Fibroblast of skin of back (primary cell): ENCODE measurements at regions not wholly inside any gene's neighbourhood (a gene's known extent, or its start where the extent isn't known, plus 50 kb on each side); places are given as distances from the start of the nearest gene placed in this dataset.
"Not testable (repeated sequence)": the region's sequence is repeated elsewhere in the genome, so short reads cannot be mapped to it uniquely, and the experiment has no call there.

Experiments used
- DNase-seq: peaks from one replicate; pipeline ENCODE4 v3.0.0-alpha.2; 2013

DNA sequence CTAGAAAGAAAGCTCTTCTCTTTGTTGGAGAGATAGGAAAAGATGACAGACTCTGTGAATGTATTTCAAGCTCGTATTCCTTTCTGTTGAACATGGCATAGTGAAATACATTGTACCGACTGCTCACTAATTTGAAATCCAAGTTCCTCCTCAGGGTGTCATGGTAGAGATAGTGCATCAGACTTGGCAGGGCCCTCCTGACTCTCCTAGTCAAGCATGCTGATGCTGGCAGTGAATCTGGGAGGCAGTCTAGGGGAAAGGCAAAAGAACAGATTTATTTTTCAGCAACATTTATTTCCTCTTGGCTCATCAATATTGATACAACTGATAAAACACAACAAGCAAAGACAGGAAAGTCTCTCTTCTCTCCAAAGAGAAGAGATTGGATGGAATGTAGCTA, 356.3 kb upstream of the IRAK1BP1 start:
- no peak for DNase-seq

DNA sequence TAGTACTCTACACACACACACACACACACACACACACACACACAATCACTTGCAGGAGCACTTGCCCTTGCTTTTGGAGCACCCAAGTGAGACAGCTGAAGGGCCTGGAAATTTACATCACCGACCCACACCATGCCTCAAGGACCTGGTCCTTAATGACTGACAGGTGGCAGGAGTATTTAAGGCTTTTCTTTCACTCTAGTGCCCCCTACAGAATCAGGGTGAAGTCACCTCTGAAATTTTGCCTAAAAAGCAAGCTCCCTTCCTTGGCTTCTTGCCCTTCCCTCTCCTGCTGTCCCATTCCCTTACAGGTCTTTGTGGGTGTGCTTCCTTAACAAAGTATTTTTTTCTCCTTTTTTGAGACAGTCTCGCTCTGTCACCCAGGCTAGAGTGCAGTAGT, 353.5 kb upstream of the IRAK1BP1 start:
- no peak for DNase-seq

DNA sequence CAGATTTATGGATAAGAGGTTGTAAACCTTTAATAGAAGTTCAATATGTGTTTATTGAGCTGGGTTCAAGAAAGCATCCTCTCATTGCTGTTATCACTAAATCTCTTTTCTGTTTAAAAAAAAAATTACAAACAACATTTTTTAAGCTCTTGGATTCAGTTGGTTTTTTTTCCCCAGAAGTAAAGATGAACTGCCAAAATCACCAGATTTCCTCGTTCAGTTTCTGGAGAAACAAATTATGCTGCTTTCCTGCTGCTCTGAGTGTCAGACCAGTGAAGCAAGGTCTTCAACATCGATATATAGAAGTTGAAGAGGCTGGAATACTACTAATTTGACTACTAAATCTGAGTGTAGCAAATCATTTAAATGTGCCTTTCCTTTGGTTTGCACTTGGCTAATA, 352.1 kb upstream of the IRAK1BP1 start:
- DNase-seq: no peak

DNA sequence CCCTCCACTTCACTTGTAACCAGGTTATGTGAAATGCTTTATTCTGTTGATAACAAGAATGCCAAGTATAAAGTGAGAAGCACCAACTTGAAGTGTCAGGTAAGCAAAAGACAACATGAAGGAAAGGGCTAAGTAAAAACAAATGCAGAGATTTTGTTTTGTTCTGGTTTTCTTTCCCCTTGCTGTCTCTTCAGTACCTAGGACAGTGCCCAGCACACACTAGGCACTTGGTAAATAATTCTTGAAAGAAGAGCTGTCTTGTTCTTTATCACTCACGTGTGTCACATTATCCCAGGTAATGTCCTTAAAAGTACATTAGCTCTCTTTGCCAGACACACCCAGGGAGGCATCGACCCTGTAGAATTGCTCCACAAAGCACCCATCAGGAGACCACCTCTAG, 350.0 kb upstream of the IRAK1BP1 start:
- DNase-seq: no peak

DNA sequence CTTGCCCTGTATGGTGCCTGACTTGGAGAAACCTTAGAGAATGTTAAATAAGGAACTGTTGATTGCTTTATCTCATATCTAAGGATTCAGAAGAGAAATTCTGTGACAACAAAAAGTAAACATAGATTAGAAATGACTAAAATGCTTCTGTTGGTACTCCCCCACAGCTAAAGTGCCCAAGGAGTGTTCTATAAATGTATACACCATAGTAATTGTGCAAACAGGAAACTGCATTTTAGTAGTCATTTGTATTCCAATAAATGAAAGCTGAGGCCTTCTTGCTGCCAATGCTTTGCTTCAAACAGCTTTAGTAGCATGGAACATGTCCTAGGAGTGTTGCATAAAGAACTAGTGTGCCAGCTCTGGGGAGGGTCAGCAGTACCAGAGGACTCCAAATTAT, 343.7 kb upstream of the IRAK1BP1 start:
- no peak for DNase-seq

DNA sequence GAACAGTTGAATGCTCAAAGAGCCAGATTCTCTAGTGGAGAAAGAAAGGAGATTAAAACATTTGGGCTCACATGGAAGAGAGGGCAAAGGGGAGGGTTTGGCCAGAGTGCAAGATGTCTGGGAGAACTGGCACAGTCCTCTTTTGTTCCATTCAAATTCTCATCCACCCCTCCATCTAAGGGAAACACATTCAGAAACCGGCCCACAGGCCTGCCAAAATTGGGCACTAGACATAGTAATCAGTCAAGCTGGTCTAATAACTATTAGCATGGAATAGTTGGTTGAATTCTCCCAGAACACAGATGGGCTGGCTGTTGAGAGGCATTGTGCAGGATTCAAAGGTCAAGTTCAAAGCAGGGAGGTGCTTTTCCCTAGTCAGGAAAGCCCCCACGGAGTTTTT, 341.4 kb upstream of the IRAK1BP1 start:
- DNase-seq: no peak

DNA sequence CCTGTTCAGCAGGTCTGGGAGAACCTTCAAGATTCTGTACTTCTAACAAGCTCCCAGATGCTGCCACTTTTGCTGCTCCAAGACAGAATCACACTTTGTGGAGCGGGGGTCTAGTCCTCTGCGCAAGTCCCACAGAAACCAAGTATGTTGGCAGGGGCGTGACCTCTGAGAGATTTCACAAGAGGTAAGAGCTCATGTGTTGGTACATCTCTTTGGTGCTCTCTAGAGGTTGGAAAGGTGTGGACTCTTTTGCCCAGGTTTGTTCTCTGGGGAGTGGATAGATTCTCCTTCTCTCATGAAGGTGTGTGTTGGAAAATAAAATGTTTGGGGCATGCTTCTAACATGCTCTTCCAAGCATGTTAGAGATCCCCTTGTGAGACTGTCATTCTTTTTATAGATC, 340.9 kb upstream of the IRAK1BP1 start:
- no peak for DNase-seq

DNA sequence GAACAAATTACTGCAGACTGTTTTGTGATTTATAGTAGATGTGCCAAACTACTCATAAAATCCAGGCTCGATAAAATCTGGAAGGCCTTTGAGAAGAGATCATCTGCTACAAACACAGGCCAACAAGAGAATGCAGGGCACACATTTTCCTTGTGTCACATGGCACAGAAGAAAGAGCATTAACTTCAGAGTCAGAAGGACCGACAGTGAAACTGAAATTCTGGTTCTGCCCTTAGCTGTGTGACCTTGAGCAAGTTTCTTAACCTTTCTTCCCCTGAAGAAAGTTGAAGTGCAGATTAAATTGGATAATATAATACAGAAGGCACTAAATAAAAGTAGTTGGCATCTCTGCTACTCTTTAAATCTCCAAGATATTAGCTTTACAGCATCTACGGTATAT, 338.4 kb upstream of the IRAK1BP1 start:
- DNase-seq: no peak

DNA sequence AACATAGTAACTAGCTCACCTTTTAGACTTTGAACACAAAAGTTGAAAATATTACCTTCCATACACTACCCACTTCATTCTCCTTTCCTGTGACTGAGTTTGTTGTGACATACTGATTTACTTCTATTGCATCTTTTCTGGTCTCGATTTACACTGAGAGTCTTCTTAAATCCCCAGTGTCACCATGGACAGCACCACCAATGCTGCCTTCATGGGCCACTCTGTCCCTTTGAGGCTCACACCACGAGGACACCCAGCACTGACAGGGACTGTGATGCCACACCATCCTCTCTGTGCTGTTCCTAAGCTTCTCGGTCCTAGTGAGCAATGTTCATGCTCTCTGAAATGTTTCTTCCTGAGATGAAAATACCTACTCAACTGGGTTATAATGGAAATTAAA, 337.1 kb upstream of the IRAK1BP1 start:
- DNase-seq: peak; percentile 17

DNA sequence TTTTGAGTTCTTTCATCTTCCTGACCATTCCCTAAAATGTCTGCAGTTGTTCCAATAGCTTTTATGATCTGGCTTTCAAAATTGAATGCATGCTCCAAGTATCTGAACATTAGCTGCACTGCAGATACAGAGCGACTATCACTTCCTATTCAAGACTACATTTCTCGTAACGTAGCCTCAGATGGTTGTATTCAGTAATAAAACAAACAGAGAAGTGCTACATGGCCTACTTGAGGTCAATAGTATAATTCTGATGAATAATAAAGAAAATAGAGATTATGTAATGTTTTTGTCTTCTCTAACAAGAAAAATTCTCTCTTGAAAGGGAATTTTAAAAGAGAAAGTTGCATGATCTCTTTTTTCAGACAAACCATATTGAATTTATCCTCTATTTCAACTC, 333.9 kb upstream of the IRAK1BP1 start:
- peak; percentile 58 for DNase-seq

DNA sequence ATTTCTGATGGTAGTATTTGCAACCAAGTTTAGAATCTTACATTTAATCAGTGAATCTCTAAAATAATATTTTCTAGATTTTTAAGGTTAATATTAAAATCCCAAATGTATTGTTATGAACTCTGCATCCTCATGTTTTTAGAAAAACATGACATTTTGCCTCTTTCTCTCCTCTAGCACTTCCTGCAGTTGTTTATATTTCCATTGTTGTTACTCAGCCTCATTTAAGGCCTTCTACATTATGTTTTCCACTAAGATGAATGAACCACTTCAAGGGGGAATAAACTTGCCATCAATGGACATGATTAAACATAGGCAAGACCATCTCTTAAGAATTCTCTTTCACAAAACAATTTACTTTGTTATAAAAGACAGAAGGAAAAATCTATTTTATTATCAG, 333.5 kb upstream of the IRAK1BP1 start:
- DNase-seq: no peak

DNA sequence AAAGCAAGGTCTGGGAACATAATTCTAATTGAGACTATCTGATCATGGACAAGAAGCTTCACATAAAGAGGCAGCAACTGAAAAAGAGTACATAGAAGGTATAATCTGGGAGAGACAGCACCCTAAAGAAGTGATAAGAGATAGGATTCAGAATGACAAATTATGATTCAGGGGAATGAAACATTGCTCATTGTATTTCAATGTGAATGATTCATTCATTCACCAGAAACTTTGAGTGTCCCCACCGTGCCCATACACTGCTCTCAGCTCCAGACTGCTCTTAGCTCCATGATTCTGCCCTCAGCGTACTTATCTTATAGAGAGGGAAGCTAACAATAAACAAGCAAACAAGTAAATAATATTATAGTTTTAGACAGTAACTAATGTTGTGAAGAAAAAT, 329.3 kb upstream of the IRAK1BP1 start:
- peak; percentile 58 for DNase-seq

DNA sequence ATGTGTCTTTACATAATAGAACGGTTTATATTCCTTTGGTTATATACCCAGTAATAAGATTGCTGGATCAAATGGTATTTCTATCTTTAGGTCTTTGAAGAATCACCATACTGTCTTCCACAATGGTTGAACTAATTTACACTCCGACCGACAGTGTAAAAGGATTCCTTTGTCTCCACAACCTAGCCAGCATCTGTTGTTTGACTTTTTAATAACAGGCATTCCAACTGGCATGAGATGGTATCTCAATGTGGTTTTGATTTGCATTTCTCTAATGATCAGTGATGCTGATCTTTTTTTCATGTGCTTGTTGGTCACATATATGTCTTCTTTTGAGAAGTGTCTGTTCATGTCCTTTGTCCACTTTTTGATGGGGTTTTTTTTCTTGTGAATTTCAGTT, 319.7 kb upstream of the IRAK1BP1 start:
- DNase-seq: not testable (repeated sequence)

DNA sequence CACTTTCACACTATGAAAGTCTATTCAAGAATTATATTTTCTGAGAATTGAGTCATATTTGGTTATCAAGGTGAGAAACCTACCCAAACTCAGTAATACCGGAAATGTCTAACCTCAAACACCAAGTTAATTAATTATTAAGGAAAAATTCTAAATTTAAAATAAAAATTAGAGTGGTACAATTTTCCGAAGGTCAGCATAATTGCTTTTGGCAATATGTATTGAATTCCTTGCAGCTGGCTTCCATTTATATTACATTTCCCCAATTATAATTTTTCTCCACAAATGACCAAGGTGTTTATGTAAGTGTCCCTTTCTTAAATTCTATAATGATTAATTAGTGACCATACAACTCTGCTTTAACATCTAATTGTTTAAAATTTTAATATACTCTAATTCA, 316.0 kb upstream of the IRAK1BP1 start:
- no peak for DNase-seq

DNA sequence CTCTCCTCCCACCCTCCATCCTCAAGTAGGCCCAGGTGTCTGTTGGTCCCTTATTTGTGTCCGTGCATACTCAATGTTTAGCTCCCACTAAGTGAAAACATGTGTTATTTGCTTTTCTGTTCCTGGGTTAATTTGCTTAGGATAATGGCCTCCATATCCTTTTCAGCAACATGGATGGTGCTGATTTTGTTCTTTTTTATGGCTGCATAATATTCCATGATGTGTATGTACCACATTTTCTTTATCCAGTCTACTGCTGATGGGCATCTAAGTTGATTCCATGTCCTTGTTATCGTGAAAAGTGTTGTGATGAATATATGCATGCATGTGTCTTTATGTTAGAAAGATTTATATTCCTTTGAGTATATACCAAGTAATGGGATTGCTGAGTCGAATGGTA, 314.9 kb upstream of the IRAK1BP1 start:
- no peak for DNase-seq

DNA sequence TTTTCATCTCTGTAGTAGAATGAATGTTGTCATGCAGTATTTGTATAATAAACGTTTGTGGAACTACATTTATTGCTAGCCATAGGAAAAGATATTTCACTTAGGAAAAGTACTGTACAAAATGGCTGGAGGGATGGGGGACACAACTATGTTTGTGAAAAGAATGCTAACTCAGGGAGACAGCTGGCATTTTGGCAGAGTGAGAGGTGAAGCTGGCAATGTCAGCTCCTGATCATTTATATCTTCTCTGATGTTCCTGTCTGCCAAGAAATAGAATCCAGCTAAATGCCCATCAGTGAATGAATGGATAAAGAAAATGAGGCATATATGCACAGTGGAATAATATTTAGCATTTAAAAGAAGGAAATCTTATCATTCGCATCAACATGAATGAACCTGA, 313.0 kb upstream of the IRAK1BP1 start:
- DNase-seq: no peak

DNA sequence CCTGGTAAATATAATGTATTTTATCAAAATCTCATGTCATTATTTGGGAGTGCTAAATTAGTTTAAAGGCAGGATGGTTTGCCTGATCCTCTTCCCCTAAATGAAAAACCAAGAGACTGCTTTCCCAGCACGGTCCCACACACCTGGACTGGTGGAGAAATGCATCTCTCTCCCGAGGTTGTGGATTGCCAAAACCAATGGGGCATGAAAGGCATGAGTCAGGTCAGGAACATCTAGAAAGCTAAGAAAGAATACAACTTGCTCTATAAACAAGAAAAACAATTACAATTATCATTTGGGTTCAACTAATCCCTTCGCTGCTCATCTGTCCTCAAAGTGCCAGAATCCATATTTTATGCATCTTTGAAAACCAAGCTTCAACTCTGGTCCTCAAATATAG, 308.3 kb upstream of the IRAK1BP1 start:
- DNase-seq: no peak

DNA sequence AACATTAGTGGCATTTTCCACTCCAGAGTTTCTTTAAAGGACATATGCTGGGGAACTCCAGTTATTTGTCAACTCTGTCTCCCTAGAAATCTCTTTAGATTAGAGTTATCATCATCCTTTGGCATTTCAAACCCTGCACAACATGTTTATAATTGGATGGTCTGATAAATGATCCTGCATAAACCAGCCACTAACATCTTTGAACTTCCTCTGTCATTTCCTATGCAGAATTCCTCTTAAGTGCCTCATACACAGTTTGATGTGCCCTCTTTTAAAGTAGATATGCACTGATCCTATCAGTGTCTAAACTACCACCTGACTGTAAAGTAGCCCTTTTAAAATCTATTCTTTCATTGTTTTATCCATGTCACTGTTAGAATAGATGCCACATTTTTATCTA, 306.3 kb upstream of the IRAK1BP1 start:
- DNase-seq: peak; percentile 18

DNA sequence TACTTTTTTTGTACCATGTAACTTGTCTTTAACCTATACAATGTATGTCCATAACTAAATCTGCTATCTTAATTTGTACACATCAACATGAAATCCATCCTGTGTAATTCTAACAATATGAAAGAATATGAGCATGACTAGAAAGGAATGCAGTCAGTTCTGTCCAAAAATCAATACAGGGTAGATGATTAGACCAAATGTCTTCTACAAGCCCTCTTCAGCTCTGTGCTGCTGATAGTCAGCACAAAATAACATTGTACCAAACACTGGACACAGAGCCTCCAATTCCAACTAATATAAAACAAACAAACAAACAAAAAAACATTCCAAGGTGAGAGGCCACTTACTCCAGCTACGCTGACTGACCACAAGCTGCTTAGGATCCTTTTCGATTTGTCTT, 301.4 kb upstream of the IRAK1BP1 start:
- no peak for DNase-seq

DNA sequence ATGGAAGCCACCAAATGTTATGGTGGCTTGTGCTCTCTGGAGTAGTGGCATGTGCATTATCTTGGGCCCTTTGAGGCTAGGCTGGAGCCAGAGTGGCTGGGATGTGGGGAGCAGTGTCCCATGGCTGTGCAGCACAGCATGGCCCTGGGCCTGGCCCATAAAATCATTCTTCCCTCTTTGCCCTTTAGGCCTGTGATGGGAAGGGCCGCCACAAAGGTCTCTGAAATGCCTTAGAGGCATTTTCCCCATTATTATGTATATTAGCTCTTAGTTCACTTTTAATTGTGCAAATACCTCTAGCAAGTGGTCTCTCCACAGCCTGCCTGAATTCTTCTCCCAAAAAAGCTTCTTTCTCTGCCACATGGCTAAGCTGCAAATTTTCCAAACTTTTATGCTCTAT, 297.3 kb upstream of the IRAK1BP1 start:
- no peak for DNase-seq

DNA sequence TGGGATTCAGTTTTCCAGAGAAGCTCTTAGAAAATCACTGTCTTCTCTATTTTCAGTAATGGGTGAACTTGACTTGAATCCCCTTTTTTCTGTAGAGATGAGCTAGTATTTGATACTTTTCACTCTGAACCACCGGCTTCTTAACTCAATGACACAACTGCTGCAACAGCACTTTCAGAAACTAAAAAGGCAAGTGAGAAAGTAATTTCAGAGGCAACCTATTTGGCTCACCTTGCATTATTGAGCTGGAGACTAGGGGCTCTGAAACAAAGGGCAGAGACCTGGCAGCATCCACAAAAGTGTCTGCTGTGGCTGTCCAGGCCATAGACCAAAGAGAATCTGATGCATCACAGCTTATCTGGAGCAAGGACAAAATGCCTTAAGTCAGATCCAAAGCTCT, 289.8 kb upstream of the IRAK1BP1 start:
- no peak for DNase-seq

DNA sequence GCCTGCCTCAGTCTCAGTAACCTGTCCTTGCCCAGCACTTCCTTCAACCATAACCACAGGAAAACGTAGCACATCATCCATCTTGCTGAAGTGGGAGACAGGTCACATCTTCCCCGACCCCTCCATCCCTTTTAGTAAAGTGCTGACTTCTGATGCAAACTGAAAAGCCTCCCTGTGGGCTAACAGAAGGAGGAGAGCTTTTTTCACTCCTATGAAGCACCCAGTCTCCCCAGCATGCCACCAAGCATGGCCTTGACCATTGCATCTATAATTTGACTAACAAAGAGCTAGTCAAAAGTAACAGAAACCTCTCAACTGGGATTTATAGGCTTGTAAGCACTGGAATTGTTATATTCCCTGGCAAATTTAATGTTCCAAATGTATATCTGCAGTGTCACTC, 288.9 kb upstream of the IRAK1BP1 start:
- no peak for DNase-seq

DNA sequence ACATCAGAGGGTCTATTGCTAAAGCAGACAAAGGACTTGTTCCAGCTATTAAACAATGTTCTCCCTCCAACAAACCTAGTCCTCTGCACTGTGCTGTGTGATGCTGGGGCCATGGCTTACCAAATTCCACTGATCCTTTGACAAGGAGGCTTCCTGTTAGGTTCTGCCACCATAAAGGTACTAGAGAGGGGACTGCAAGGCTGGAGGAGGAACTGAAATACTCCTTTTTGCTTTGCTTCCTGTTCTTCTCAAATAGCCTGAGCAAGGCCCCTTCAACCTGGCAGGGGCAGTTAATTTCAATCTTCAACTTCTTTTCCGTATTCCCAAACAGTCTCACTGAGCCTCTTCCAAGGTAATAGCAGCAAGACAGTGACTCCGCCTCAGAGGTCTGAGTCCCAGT, 286.4 kb upstream of the IRAK1BP1 start:
- no peak for DNase-seq

DNA sequence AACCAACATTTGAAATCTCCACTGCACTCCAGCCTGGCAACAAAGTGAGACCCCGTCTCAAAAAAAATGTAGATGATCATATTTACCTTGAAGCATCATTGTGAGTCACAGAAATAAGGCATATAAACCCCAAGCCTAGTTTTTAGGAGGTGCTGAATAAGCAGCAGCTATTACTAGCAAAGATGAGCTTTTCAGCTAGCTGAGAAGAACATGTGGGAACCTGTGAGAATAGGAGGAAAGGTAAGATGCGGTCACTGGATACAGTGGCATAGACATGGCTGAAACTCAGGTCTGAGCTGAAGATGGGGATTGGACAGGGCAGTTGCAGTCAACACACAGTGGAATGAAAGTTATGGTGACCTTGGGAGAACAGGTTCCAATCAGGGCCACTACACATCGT, 284.3 kb upstream of the IRAK1BP1 start:
- no peak for DNase-seq

DNA sequence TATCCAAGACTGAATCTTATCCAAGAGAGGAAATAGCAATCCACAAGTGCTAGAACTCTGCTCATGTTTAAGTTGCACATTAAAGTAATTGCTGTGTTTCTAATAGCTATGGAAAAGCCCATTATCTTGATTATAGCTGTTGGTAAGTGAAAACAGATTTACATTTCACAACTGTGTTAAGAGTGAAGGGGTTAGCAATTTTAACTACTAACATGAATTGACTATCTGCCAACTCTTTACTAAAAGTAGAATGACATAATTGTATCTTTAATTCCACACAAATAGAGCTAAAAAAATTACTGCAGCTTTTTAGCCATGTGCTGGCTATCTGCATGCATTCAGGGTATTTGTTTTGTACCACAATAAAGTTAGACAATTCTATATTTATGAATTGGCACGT, 277.9 kb upstream of the IRAK1BP1 start:
- DNase-seq: no peak
